Astrocyte (in vitro differentiated cells and primary cell): ENCODE measurements at regions not wholly inside any gene's neighbourhood (a gene's known extent, or its start where the extent isn't known, plus 50 kb on each side); places are given as distances from the start of the nearest gene placed in this dataset.

Experiments
- EZH2 ChIP-seq: IDR thresholded peaks from 2 replicates; pipeline ENCODE4 v1.6.1; 2012; ENCODE audit warnings: mild to moderate bottlenecking, low read length, inconsistent platforms; ENCODE audit not compliant: insufficient read depth
- TF ChIP-seq, protein P1 (sequence below): IDR thresholded peaks from 2 replicates; pipeline ENCODE4 v1.5.1; 2011; ENCODE audit warnings: low read depth, mild to moderate bottlenecking, inconsistent platforms, low read length, moderate library complexity; ENCODE audit not compliant: insufficient read depth

DNA sequence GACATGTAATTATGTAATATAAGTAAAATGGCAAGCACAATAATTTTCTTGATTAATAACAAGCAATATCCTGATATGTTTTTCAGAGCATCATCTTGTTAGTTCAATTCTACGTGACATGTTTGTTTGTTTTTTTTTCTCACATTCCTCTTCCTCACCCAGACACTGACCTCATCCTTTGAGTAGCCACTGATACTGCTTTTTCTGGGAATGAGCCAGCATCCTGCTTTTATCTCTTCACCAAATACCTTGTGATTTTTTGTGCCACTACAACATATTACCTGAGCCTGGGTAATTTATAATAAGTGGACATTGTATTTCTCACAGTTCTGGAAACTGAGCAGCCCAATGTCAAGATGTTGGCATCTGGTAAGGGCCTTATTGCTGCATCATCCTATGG, 484.0 kb downstream of the NAF1 start:
- TF ChIP-seq, protein P1, sequence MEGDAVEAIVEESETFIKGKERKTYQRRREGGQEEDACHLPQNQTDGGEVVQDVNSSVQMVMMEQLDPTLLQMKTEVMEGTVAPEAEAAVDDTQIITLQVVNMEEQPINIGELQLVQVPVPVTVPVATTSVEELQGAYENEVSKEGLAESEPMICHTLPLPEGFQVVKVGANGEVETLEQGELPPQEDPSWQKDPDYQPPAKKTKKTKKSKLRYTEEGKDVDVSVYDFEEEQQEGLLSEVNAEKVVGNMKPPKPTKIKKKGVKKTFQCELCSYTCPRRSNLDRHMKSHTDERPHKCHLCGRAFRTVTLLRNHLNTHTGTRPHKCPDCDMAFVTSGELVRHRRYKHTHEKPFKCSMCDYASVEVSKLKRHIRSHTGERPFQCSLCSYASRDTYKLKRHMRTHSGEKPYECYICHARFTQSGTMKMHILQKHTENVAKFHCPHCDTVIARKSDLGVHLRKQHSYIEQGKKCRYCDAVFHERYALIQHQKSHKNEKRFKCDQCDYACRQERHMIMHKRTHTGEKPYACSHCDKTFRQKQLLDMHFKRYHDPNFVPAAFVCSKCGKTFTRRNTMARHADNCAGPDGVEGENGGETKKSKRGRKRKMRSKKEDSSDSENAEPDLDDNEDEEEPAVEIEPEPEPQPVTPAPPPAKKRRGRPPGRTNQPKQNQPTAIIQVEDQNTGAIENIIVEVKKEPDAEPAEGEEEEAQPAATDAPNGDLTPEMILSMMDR, result no peak
- no peak for TF ChIP-seq EZH2
